22Rv1 (cell line): ENCODE measurements at regions not wholly inside any gene's neighbourhood (a gene's known extent, or its start where the extent isn't known, plus 50 kb on each side); places are given as distances from the start of the nearest gene placed in this dataset.

Experiments used
- CTCF ChIP-seq: fragments of 450-650 bp; IDR thresholded peaks from 2 replicates; pipeline ENCODE4 v1.5.1; 2017; ENCODE audit warnings: mild to moderate bottlenecking
- ZFX ChIP-seq: fragments of 450-650 bp; IDR thresholded peaks from 2 replicates; pipeline ENCODE4 v1.6.1; 2017; ENCODE audit warnings: antibody characterized with exemption, borderline replicate concordance

GRCh38 chr5:61815339-61815738 is 483.3 kb downstream of the ZSWIM6 start:
- TF ChIP-seq CTCF (no peak), ZFX (no peak)
